ENCODE measurements at regions not wholly inside any gene's neighbourhood (a gene's known extent, or its start where the extent isn't known, plus 50 kb on each side); places are given as distances from the start of the nearest gene placed in this dataset.
"Not testable (repeated sequence)": the region's sequence is repeated elsewhere in the genome, so short reads cannot be mapped to it uniquely, and the experiment has no call there.

DNA sequence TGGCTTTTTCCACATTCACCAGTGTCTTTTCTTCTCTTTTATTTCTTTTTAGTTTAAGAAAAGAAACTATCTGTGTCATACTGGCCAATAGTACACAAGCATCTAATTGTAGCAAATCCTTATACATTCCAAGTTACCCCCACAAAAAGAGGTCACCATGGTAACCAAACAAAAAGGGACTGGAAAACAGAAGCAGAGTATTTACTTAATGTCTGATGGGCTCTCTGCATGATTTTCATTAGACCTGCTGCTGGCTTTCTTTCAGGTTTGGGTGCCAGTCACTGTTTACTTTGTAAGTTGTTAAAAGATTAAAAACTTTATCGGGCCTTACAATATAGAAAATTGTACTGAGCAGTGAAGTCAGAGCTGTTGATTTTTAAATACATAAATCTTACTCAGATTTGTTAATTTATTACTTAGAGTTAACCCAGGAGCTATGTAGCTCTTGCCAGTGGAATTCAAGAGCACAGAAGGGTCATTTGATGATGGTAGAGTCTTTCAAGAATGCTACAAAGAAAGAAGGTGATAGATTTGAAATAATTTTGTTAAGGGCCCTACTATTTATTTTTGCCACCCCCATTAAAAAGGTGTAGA, 123.9 kb downstream of the BRMS1L start:
- H3K27ac ChIP-seq: no peak overlapping the region

DNA sequence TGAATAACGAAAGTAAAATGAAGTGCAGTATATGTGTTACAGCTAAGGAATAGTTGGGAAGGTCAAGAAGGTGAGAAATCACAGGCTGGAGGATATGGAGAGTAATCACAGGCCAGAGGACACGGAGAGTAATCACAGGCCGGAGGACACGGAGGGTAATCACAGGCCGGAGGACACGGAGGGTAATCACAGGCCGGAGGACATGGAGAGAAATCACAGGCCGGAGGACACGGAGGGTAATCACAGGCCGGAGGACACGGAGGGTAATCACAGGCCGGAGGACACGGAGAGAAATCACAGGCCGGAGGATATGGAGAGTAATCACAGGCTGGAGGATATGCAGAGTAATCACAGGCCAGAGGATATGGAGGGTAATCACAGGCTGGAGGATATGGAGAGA, 121.8 kb downstream of the BRMS1L start:
- H3K27ac ChIP-seq: not testable (repeated sequence)

More for the DNA sequence above, 123.9 kb downstream of the BRMS1L start:
- TF ChIP-seq, protein P1, sequence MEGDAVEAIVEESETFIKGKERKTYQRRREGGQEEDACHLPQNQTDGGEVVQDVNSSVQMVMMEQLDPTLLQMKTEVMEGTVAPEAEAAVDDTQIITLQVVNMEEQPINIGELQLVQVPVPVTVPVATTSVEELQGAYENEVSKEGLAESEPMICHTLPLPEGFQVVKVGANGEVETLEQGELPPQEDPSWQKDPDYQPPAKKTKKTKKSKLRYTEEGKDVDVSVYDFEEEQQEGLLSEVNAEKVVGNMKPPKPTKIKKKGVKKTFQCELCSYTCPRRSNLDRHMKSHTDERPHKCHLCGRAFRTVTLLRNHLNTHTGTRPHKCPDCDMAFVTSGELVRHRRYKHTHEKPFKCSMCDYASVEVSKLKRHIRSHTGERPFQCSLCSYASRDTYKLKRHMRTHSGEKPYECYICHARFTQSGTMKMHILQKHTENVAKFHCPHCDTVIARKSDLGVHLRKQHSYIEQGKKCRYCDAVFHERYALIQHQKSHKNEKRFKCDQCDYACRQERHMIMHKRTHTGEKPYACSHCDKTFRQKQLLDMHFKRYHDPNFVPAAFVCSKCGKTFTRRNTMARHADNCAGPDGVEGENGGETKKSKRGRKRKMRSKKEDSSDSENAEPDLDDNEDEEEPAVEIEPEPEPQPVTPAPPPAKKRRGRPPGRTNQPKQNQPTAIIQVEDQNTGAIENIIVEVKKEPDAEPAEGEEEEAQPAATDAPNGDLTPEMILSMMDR (IDR thresholded peaks at IDR 0.05): no peak
- TF ChIP-seq ZFX (IDR thresholded peaks at IDR 0.05; ENCODE audit: borderline replicate concordance): no peak

DNA sequence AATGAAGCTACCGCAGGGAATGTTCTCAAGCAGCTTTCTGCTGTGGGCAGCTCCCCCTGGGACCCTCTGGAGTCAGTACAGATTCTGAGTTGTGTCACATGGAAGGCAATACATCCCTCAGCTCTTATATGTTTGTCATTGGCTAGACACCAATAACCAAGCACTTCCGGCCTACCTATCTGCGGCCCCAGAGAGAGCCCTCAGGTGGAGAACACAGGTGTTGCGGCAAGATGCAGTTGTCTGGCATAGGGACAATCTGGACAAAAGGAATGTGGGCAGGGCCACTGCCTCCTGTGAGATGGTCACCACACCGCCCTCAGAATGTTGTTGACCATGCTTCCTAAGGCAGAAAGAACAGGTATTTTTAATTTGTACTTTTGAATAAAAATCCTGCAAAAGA, 118.7 kb downstream of the BRMS1L start:
- TF ChIP-seq, protein P1 (IDR thresholded peaks at IDR 0.05): peak; percentile 74
- TF ChIP-seq ZFX (IDR thresholded peaks at IDR 0.05; ENCODE audit: borderline replicate concordance): no peak
- H3K27ac ChIP-seq: no peak overlapping the region

DNA sequence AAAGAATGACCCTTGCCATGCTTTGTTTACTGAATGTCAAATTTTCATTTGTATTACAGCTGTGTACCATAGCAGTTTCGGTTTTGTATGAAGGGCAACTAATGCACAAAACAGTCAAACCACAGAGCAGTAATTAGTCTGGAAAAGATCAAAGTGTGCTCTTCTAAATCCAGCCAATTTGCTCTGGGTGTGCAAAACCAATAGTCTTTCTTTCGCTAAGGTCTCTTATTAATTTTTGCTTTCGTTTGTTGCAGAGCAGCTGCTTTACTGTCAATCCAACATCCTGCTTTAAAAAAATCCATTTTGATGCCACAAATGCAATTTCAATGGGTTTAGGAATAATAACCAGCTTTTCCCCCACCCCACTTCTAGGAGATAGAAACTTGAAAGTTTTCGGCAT, 114.2 kb downstream of the BRMS1L start:
- H3K27ac ChIP-seq: no peak overlapping the region
- TF ChIP-seq, protein P1 (IDR thresholded peaks at IDR 0.05): no peak
- no peak for TF ChIP-seq ZFX (IDR thresholded peaks at IDR 0.05; ENCODE audit: borderline replicate concordance)

DNA sequence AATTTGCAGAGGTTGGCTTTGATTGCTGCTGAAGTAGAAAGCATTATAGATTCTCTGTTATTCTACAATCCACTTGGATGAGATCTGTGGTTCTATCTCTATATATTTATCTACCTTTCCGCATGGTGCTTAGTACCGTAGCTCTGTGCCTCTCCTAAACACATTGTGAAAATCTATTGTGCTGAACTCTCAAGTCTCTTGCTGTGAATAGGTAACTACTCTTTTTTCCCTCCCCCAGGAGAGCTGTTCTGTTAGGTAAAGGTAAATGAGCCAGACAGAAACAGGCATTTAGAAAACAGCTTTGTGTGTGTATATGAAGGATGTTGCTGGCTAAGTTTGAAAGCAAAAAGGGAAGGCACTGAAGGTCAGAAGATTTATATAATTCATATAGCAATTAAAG, 112.6 kb downstream of the BRMS1L start:
- TF ChIP-seq ZFX (IDR thresholded peaks at IDR 0.05; ENCODE audit: borderline replicate concordance): no peak
- TF ChIP-seq, protein P1 (IDR thresholded peaks at IDR 0.05): no peak
- H3K27ac ChIP-seq: no peak overlapping the region

DNA sequence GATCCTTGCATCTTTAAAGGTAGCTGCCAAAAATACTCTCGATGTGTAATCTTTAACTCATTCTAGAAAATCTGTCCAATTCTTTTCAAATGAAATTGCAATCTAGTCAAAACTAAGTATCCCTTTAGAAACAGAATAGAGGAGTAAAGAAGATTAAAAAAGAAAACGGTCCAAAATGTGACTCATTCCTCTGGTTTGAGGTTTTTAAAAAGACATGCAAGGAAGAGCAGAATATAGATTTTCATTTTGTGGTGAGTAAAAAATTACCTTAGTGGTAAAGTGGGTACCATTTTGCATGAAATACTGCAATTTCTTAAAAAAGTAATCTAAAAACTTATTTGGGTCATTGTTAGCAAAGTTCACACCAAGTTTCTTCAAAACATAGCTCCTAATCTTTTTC, 108.4 kb downstream of the BRMS1L start:
- H3K27ac ChIP-seq: no peak overlapping the region
- no peak for TF ChIP-seq ZFX (IDR thresholded peaks at IDR 0.05; ENCODE audit: borderline replicate concordance)
- TF ChIP-seq, protein P1 (IDR thresholded peaks at IDR 0.05): no peak

DNA sequence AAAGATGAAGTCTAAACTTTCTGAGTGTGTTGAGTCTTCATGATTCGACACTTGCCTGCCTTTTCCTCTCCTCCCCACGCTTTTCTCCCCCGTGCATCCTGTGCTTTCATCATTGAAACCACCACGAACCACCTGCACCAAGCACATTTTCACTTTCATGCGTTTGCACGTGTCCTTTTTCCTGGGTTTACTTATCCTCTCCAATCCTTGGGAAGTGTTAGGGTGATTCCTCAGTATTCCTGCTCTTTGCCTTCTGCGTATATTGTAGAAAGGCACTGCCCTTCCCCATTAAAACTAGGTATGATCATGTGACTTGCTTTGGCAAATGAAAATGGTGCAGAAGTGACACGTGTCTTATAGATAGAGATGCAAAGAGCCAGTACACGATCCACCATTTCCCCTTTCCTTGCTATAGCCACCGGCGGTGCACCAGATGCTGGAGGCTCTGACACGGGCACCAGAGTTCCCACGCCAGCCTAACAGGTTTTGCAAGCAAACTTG, 106.6 kb downstream of the BRMS1L start:
- TF ChIP-seq, protein P1 (IDR thresholded peaks at IDR 0.05): no peak
- H3K27ac ChIP-seq: no peak overlapping the region

DNA sequence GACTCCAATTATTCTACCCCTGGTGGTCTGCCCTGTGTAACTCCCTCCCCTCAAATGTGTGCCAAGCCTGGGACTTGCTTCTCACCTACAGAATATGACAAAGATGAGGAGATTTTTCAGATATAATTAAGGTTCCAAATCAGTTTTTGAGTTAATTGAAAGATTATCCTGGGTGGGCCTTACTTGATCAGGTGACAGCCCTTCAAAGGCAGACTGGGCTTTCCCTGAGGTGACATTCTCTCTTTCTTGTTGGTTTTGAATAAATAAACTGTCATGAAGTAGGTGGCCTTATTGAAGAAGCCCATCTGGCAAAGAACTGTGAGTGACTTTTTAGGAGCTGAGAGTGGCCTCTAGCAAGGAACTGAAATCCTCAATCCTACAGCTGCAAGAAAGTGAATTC, 106.0 kb downstream of the BRMS1L start:
- H3K27ac ChIP-seq: no peak overlapping the region
- TF ChIP-seq ZFX (IDR thresholded peaks at IDR 0.05; ENCODE audit: borderline replicate concordance): no peak
- TF ChIP-seq, protein P1 (IDR thresholded peaks at IDR 0.05): no peak

Data from 22Rv1 (cell line).